ENCODE measurements at regions not wholly inside any gene's neighbourhood (a gene's known extent, or its start where the extent isn't known, plus 50 kb on each side); places are given as distances from the start of the nearest gene placed in this dataset.
"Not testable (repeated sequence)": the region's sequence is repeated elsewhere in the genome, so short reads cannot be mapped to it uniquely, and the experiment has no call there.

DNA sequence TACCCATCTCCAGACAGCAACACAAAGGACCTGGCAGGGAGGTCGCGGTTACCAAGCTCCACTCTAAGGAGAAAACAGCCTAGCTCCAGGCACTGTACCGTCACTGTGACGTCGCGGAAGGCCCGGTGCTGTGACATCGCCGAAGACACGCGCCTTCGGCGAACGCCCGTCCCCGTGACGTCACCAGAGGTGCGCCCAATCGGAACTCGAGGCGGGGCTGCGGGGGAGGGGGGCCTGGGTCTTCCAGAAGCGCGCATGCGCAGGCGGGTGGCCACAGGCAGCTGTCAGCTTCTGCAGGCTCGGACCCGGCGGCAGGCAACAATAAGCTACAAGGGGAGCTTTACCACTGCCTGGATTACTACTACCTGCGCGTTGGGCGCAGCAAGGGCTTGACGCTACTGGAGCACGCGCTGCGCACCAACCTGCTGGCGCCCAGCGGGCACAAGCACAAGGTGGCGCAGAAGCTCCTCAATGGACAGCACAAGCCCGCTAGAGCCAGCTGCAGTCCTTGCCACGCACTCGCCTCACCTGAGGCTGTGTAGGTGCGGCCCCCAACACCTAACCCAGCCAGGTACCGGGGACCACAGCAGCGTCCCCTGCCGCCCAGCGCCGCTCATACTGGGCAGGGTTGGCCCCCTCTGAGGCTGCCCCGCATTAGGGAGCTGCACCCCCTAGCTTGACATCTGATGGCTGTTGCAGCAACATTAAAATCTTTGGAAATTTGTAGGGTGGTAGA is 208.4 kb downstream of the TPST1 start:
- in situ Hi-C loops (cut with HindIII; ENCODE audit: low pct_ligation_motif_present, low pct_unique_long_range_greater_than_20kb, low sequenced_read_pairs), result no loop called here
- DNase-seq, result peak; percentile 92

DNA sequence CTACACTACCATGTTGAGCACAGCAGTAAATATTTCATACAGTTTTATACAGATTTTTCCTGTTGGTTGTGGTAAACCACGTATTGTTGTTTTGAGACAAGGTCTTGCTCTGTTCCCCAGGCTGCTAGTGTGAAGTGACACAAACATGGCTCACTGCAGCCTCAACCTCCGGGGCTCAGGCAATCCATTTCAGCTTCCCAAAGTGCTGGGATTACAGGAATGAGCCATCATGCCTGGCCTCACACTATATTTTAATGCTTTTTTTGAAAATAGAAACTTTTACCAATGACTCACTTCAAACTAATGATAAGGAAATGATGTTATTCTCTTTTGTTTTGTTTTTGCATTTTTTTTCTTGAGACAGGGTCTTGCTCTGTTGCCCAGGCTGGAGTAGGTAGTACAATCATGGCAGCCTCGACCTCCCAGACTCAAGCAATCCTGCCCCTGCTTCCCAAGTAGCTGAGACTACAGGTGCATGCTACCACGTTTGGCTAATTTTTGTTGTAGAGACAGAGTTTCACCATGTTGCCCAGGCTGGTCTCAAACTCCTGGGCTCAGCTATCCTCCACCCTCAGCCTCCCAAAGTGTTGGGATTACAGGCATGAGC is 210.6 kb downstream of the TPST1 start:
- DNase-seq, result no peak
- in situ Hi-C loops (cut with HindIII; ENCODE audit: low pct_ligation_motif_present, low pct_unique_long_range_greater_than_20kb, low sequenced_read_pairs), result no loop called here

DNA sequence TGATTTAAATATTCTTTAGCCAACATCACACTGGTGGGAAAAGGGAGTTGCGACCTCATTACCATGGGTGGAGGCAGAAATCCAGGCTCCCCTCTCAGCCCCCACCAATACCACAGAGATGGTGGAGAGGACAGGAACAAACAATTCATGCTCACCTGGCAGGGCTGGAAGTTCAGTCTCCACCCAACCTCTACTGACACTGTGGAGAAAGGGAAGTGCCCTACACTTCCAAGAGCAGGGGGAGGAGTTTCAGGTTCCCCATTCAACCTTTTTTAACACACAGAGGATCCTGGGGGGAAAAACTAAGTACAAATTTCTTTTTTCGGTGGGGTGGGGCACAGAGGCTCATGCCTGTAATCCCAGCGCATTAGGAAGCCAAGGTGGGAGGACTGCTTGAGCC is 210.1 kb upstream of the KCTD7 start:
- no peak for DNase-seq

DNA sequence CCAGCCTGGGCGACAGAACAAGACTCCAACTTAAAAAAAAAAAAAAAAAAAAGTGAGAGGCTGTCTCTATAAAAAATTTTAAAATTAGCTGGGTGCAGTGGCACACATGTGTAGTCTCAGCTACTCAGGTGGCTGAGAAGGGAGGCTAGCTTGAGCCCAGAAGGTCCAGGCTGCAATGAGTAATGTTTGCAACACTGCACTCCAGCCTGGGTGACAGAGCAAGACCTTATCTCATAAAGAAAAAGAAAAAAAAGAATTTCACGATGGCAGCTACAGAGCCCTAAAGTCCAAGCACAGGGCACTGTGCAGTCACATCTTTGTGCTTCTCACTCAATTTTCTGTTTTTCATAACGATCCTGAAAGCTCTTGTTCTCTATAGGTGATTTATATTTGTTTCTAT is 209.5 kb upstream of the KCTD7 start:
- in situ Hi-C loops (cut with HindIII; ENCODE audit: low pct_ligation_motif_present, low pct_unique_long_range_greater_than_20kb, low sequenced_read_pairs), result no loop called here
- no peak for DNase-seq

More for the DNA sequence above, 210.1 kb upstream of the KCTD7 start:
- in situ Hi-C loops (cut with HindIII; ENCODE audit: low pct_ligation_motif_present, low pct_unique_long_range_greater_than_20kb, low sequenced_read_pairs), result no loop called here

DNA sequence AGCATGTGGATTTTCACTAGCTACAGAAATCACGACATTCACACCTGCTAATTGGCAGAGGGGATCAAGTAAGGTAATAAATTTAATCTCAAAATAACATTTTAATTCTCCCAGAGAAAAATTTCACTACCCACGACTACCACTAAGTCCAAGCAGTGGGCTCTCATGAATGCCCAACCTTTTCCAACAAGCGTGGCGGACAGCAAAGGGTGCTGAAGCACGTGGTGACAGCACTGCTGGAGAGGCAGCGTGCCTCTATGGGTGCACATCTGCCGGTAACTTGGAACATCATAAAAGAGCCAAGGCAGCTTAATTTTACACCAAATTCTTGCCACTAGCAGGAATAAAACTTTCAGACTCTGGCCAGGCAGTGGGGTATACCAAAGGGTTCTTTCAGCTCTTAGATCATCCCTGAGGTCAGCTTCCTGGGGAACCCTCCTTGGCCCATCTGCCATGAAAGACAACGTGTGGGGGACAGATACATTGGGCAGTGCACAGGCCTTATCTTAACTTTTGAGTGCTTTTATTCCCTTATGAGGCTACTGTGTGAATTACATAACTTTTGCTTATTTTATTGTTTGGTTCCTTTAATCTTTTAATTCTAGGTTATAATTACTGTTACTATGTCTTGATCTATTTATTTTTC is 206.7 kb upstream of the KCTD7 start:
- DNase-seq, result no peak
- in situ Hi-C loops (cut with HindIII; ENCODE audit: low pct_ligation_motif_present, low pct_unique_long_range_greater_than_20kb, low sequenced_read_pairs), result no loop called here

DNA sequence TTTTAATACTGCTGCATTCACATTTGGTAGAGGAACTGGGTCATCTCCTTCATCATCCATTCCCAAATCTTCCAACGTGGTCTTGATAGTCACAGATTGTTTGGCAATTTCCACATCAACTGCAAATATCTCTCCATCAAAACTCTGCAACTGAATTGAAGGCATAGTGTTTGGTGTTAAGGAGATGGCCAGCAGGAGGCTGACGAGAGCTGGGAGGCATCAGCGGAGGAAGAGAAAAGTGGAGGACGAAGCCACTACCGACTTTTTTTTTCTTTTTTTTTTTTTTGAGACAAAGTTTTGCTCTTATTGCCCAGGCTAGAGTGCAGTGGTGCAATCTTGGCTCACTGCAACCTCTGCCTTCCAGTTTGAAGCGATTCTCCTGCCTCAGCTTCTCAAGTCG is 205.0 kb upstream of the KCTD7 start:
- in situ Hi-C loops (cut with HindIII; ENCODE audit: low pct_ligation_motif_present, low pct_unique_long_range_greater_than_20kb, low sequenced_read_pairs), result no loop called here
- DNase-seq, result no peak

DNA sequence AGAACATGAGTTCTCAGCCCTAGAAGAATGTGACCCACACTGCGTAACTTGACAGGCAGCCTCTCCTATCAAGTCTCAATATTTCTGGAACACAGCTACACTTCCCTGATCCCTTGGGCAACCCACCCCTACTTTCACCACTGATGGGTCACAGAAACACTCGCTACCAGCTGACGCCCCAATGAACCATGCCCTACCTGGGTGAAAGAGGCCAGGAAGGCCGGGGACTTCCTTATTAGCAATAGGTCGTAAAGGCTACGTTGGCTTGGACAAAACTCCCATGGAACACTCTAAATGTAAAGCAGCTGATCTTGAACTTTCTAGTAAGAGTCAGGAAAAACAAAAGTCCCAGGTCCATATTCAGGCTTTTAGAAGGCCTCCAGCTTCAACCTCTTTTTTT is 202.3 kb upstream of the KCTD7 start:
- in situ Hi-C loops (cut with HindIII; ENCODE audit: low pct_ligation_motif_present, low pct_unique_long_range_greater_than_20kb, low sequenced_read_pairs), result no loop called here
- DNase-seq, result no peak

DNA sequence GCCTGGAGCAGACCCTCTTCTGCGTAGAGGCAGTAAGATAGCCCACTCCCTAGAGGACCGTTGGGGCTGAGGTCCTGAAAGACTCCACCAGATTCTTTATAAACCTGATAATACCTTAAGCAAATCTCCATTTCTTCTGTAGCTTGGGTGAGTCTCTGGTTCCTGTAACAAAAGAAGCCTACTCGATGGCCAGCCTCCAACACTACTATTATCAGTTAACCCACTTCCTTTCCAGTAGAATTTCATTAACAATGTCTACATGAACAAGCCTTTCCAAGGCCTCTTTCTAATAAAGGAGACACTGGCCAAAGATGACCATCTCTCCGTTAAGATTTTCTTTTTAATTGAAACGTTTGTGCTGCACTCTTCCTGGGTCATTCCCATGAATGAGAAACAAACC is 201.7 kb upstream of the KCTD7 start:
- no peak for DNase-seq
- in situ Hi-C loops (cut with HindIII; ENCODE audit: low pct_ligation_motif_present, low pct_unique_long_range_greater_than_20kb, low sequenced_read_pairs), result no loop called here

DNA sequence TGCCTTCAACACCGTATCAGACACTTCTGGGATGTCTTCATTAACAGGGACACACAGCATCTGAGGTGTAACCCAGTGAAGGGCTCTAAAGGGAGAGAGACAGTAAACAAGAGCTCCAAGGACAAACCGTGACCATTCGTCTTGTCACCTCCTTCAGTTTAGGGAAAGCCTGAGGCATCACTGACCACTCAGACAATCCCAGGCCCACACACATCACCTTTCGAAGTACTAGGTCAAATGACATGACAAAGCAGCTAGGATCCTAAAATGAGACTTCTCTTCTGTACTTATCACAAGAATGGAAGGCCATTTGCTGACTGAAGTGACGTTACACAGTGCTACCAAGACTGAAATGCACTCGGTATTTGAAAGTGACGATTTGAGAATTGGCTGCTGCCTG is 200.7 kb upstream of the KCTD7 start:
- no peak for DNase-seq
- in situ Hi-C loops (cut with HindIII; ENCODE audit: low pct_ligation_motif_present, low pct_unique_long_range_greater_than_20kb, low sequenced_read_pairs), result no loop called here

DNA sequence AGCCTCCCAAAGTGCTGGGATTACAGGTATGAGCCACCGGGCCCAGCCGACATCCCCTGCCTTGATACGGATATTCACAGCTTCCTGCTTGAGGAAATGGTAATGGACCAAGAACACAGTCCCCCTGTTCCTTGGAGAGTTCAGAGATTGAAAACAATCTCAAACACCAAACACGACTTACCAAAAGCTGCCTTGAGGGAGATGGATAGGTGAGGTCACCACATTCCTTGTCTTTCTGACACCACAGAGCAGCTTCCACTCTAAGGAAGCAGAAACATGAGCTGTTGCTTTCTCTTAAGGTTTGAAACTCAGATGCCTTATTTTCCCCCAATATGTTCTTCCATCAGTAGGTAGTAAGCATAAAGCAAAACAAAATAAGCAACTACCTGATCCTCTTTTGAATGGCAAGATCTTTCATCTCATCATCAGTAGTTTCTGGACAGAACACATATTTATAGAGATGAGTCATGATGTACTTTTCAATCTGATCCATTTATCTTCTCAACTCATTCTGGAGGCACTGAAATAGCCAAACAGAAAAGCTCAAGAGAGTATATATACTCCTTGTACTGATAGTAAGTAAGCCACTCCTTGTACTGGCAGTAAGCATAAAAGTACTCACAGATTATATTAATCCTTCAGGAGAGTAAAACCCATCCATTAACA is 199.1 kb upstream of the KCTD7 start:
- in situ Hi-C loops (cut with HindIII; ENCODE audit: low pct_ligation_motif_present, low pct_unique_long_range_greater_than_20kb, low sequenced_read_pairs), result no loop called here
- no peak for DNase-seq

DNA sequence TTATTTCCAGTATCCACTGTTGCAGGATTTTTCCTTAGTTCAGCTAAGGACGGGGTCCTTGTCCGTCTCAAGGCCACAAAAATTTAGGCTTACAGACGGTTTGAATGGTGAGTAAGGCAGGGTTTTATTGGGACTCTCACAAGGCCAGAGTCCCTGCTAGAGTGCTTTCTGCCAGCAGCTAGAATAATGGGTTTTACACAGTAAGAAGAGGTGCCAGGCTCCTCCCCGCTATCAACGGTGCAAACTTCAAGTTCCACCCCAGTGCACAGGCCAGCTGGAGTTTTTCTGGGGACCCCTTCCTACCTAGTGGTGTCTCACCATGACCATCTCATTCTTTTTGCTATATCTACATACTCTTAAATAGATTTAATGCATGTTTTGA is 198.5 kb upstream of the KCTD7 start:
- no peak for DNase-seq
- in situ Hi-C loops (cut with HindIII; ENCODE audit: low pct_ligation_motif_present, low pct_unique_long_range_greater_than_20kb, low sequenced_read_pairs), result no loop called here

DNA sequence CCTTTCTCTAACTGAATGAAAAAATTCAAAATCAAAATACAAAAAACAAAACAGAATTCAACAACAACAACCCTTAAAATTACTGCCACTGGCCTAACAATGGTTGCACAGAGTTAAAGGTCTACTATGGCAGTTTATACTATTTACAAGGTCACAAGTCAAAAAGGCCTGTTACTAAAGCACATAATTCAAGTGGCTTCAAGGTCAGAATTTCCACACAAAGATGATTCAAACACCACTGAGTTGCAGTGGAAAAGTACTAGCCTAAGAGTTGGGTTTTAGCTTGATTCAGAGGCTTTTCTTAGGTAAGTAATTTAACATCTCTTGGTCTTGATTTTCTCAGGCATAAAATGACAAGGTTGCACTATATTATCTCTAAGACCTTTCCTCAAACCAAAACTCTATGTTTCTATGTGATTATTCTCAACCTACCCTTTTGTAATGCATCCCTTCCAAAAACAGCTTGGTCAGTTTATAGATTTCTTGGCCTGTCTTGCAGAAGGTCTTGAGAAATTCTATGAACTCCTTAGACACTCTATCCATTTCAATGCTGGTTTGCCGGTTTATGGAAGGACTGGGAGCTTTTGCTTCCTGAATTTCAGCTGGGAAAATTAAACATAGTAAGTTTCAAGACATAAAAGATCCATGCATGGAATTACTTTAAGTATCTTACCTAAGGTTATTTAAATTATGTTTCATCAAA is 189.8 kb upstream of the KCTD7 start:
- DNase-seq; in situ Hi-C loops (cut with HindIII; ENCODE audit: low pct_ligation_motif_present, low pct_unique_long_range_greater_than_20kb, low sequenced_read_pairs): not testable (repeated sequence)

DNA sequence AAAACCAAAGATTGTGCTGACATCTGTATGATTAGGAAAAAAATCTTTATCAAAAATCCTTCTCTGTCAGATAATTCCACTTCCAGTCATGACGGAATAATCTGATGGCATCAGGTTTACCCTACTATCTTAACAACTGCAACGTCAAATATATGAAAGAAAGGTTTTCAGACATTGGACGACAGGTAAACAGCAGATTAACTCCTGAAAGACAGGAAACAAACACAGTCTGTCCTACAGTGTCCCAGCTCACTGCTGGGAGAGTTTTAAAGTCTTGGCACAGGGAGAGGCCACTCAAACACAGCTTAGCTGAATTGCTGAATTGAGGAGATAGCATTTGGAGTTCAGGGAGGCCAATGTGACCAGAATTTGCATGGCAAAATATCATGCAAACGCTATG is 186.3 kb upstream of the KCTD7 start:
- no peak for DNase-seq
- in situ Hi-C loops (cut with HindIII; ENCODE audit: low pct_ligation_motif_present, low pct_unique_long_range_greater_than_20kb, low sequenced_read_pairs), result no loop called here

DNA sequence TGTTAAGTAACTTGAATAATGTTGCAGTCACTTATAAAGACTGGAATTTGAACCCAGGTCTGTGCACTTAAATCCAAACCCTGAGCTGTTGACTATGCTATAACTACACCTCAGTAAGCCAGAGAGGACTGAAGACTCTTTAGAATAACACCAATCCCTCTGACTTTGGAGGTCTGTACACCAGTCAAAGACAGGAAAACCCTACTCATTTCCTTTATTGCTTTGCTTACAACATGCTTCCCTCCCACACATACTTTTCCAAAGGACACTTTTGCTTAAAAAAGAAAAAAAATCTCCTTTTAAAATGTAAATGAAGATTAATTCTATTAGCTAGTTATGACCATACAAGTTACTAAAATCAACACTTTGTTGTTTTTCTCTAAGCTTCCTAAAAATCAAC is 184.7 kb upstream of the KCTD7 start:
- no peak for DNase-seq
- in situ Hi-C loops (cut with HindIII; ENCODE audit: low pct_ligation_motif_present, low pct_unique_long_range_greater_than_20kb, low sequenced_read_pairs), result no loop called here

DNA sequence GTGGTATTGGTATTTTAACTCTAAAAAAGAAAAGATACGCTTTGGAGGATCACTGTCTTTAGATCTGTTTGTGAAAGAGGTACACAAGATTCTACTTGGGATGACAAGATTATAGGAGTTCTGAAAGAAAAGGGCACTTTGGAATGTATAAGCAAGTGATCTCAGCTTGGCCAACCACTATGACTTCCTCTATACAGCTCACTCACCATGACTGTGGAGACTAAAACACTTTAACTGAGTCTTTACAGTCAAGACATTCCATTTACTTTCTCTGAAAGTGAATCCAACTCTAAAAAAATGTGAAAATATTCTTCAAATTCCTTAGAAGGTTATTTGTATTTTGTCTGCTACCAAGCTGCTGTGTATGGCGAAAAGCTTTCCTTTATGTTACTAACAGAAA is 181.7 kb upstream of the KCTD7 start:
- in situ Hi-C loops (cut with HindIII; ENCODE audit: low pct_ligation_motif_present, low pct_unique_long_range_greater_than_20kb, low sequenced_read_pairs); DNase-seq: not testable (repeated sequence)

DNA sequence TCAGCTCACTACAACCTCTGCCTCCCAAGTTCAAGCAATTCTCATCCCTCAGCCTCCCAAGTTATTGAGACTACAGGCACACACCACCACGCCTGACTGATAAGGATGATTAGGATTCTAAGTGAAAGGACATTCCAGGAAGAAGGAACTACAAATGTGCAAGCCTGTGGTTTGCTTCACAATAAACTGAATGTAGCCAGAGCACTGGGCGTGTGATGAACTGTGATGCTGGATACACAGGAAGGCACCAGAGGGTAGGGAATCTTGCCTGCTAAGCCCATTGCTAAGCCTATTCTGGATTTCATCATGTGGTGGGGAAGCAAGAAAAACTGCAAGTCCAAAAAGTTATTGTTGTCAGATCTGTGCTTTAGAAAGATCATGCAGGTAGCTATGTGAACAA is 177.9 kb upstream of the KCTD7 start:
- in situ Hi-C loops (cut with HindIII; ENCODE audit: low pct_ligation_motif_present, low pct_unique_long_range_greater_than_20kb, low sequenced_read_pairs); DNase-seq: not testable (repeated sequence)

DNA sequence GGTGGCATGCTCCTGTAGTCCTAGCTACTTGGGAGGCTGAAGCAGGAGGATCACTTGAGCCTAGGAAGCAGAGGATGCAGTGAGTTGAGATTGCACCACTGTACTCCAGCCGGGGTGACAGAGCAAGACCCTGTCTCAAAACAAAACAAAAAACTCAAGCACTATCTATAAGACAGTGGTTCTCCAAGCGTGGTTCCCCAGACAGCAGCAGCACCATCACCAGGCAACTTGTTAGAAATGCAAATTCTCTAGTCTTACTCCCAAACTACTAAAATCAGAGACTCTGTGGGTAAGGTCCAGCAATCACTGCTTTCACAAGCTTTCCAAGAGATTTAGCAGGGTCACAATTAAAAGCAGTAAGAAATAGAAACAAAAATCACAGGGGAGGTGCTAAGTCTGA is 177.0 kb upstream of the KCTD7 start:
- in situ Hi-C loops (cut with HindIII; ENCODE audit: low pct_ligation_motif_present, low pct_unique_long_range_greater_than_20kb, low sequenced_read_pairs); DNase-seq: not testable (repeated sequence)

DNA sequence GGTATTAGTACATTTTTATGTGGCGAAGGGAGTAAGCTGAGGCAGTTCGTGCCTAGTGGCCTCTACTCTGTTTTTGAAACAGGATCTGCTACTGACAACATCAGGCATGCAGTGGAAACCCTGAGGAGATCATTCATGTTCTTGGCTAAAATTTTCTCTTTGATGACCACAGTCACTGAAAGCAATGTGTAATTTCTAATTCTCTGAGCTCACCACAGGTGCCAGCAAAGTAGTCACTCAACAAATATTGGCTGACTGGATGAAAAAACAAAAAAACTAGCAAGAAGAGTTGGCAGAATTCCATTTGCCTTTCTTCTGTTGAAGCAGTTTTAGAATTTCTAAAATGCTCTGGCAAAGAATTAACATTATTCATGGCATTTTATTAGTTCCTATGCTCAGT is 176.5 kb upstream of the KCTD7 start:
- in situ Hi-C loops (cut with HindIII; ENCODE audit: low pct_ligation_motif_present, low pct_unique_long_range_greater_than_20kb, low sequenced_read_pairs), result no loop called here
- DNase-seq, result no peak

DNA sequence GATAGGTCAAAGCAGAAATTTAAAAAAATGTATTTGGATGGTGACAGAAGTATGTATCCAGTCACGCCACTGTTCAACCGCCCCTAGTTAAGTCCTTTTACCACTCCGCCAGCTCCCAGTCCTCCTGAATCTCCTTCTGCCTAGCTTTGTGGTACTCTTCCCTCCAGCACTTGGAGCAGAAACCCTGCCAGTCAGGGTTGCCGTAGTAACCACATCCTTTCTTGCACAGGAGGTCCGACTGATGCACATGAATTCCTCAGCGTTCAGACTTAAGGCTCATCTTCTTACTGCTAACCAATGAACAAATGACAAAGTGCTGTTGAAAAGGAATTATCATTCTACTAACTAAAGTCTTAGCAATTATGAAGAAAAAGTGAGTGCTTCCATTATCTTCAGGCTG is 175.3 kb upstream of the KCTD7 start:
- DNase-seq, result no peak
- in situ Hi-C loops (cut with HindIII; ENCODE audit: low pct_ligation_motif_present, low pct_unique_long_range_greater_than_20kb, low sequenced_read_pairs), result no loop called here

Measured in ACHN (cell line).